ENCODE measurements at regions not wholly inside any gene's neighbourhood (a gene's known extent, or its start where the extent isn't known, plus 50 kb on each side); places are given as distances from the start of the nearest gene placed in this dataset.
A peak's percentile ranks its signal among the peaks of the same experiment; 100 is the strongest.

GRCh38 chr2:33877348-33878016 is 278.4 kb upstream of the FAM98A start:
- DNase-seq (ENCODE audit: low spot score) = no peak

DNA sequence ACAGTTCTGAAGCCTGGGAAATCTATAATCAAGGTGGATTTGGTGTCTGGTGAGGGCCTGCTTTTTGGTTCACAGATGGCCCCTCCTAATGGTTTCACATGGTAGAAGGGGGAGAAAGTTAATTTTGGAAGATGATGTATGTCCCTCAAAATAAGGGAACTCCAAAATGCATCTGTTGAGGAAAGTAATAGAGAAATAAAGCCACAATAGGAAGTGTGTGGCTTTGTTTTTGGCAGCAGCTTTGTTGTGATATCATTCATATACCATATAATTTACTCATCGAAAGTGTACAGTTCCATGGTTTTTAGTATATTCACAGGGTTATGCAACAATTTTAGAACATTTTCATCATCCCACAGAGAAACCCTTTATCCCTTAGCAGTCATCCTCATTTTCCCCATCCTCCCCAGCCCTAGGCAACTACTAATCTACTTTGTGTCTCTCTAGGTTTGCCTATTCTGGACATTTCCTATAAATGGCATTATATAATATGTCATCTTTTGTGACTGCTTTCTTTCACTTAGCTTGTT is 274.0 kb upstream of the FAM98A start:
- no peak for DNase-seq (ENCODE audit: low spot score)

DNA sequence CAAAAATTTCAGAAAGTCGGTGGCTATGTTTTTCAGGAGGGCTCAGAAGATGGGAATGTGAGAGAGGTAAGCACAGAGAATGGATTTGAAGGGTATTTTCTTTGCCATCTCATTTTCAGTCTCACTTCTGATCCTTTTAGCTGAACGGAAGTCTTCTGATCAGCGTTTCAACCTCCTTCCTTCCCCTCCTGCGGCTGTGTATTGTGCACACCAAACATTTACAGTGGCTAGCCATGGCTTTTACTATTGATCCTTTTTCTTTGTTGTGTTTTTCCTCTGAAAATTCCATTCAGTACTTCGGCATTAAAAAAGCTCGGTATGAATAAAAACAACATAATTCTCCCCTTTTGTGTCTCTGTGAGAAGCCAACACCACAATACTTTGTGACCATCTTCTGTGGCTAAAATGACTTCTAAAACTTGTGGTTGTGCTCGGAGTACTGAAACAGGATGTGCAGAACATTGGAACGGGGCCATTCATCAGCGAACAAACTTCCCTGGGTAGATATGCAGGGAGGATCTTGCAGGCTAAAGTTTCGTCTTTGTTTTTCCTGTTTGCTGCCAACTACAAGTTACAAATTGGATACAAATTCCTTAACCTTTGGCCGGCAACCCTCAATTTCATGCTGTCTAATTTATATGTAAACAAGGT is 260.8 kb upstream of the FAM98A start:
- DNase-seq (ENCODE audit: low spot score) = no peak

DNA sequence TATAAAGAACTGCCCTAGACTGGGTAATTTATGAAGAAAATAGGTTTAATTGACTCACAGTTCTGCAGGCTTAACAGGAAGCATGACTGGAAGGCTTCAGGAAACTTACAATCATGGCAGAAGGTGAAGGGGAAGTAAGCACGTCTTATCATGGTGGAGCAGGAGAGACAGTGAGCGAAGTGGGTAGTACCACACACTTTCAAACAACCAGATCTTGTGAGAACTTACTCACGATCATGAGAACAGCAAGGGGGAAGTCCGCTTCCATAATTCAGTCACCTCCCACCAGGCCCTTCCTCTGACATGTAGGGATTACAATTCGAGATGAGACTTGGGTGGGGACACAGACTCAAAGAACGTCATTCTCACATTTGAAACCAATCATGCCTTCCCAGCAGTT is 260.1 kb upstream of the FAM98A start:
- no peak for DNase-seq (ENCODE audit: low spot score)

- DNase-seq (ENCODE audit: low spot score) = peak; percentile 85
Observed at GRCh38 chr2:33848486-33848885, 249.4 kb upstream of the FAM98A start.

DNA sequence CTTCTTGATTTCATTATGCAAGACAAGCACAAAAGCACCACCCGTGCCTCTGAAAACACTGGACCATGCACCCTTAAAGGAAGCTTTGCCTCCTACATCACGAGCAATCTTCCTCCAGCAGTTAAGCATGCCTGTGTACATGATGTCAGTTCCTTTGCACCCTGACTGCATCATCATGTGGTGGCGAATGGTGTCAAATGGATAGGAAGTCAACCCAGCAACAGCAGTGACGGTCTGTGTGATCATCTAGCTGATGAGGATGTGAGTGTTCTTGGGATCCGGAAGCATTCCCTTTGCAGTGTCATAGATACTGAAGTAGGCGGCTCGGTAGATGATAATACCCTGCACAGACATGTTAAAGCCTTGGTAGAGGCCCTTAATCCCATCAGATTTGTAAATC is 240.7 kb upstream of the FAM98A start:
- no peak for DNase-seq (ENCODE audit: low spot score)

GRCh38 chr2:33836628-33837027 is 237.5 kb upstream of the FAM98A start:
- DNase-seq (ENCODE audit: low spot score) = no peak

DNA sequence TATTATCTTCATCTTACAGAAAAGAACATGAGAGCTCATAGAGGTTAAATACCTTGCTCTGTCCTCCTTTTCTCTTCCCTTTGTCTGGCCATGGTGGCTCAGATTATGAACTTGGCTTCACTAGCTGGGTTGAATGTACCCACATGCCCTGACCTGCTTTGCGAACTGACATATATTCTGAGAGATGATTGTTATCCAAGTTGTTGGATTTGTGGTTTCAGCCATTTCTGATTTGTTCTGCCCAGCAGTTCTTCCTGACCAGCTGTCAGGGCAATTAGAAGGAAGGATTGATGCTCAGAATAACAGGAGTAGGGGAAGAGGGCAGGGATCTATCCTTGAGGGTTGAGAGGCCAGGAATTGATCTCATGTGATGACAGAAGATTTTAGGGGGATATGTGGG is 236.8 kb upstream of the FAM98A start:
- no peak for DNase-seq (ENCODE audit: low spot score)

DNA sequence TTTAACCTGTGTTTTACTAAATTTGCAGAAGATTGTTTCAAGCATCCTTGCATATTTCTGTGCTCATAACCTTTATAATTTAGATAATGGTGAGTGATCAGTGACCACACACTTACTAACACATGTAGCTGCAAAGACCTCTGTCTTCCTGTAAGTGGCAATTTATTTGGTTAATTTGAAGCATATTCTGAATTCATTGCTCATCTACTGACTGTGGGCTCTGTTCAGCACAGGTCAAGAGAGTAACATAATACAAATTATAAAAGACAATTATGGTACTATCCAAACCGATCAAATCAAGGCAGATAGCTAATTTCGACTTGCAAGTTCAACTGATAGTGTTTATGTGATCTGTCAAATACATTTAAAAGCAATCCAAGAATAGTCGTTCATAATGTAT is 223.9 kb upstream of the FAM98A start:
- DNase-seq (ENCODE audit: low spot score) = no peak

DNA sequence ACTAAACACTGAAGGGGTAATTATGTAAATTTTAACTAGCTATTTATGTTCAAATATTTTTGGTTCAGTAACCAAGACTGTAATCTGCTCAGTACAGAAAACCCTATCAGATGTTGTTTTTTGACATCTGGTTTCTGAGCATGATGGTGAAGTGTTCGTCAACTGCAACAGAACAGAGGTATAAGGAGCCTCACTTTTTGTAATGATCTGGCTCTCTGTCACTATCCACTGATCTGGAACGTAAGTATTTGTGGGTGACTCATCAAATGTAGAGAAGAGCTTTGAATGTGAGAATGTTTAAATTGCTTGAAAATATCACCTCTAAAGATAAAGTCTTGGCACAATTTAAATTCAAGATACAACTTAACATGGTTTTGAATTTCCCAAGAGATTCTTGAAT is 213.6 kb upstream of the FAM98A start:
- DNase-seq (ENCODE audit: low spot score) = peak; percentile 66

- peak; percentile 45 for DNase-seq (ENCODE audit: low spot score)
Observed at GRCh38 chr2:33810046-33810835, 211.1 kb upstream of the FAM98A start.

GRCh38 chr2:33806041-33806440 is 206.9 kb upstream of the FAM98A start:
- DNase-seq (ENCODE audit: low spot score) = peak; percentile 43

DNA sequence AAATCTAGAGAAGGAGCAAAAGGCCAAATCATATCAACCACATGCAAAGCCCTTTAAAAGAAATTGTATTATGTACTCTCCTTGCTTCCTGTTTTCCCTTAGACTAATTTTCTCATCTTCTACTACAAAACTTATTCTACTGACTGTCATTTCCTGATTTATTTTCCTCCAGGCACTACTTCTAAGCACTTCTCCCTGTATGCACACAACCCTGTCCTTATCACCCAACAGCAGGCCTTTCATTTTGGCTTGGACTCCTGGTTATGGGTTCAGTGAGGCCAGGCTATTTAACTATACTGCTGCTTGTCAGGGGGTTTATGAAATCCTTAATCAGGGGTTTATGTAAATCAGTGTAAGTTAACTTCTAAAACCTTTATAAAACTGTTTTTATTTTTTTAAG is 205.1 kb upstream of the FAM98A start:
- no peak for DNase-seq (ENCODE audit: low spot score)

GRCh38 chr2:33796511-33796910 is 197.4 kb upstream of the FAM98A start:
- DNase-seq (ENCODE audit: low spot score) = no peak

DNA sequence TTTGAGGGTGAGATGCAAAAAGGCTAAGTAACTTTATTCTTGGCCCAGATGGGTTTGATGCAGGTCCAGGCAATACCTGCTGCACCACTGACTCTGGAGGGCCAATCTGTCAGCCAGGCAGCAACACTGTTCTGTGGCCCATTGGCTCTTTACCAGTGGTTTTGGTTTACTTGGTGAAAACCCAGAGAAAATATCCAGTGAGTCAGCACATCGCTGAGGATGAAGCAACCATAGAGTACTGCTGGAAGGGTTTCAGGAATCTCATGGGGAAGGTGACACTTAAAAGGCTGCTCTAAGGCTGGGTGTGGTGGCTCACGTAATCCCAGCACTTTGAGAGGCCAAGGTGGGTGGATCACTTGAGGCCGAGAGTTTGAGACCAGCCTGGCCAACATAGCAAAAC is 192.5 kb upstream of the FAM98A start:
- peak; percentile 75 for DNase-seq (ENCODE audit: low spot score)

- peak; percentile 78 for DNase-seq (ENCODE audit: low spot score)
Observed at GRCh38 chr2:33788044-33788443, 188.9 kb upstream of the FAM98A start.

- no peak for DNase-seq (ENCODE audit: low spot score)
Observed at GRCh38 chr2:33786881-33787280, 187.8 kb upstream of the FAM98A start.

DNA sequence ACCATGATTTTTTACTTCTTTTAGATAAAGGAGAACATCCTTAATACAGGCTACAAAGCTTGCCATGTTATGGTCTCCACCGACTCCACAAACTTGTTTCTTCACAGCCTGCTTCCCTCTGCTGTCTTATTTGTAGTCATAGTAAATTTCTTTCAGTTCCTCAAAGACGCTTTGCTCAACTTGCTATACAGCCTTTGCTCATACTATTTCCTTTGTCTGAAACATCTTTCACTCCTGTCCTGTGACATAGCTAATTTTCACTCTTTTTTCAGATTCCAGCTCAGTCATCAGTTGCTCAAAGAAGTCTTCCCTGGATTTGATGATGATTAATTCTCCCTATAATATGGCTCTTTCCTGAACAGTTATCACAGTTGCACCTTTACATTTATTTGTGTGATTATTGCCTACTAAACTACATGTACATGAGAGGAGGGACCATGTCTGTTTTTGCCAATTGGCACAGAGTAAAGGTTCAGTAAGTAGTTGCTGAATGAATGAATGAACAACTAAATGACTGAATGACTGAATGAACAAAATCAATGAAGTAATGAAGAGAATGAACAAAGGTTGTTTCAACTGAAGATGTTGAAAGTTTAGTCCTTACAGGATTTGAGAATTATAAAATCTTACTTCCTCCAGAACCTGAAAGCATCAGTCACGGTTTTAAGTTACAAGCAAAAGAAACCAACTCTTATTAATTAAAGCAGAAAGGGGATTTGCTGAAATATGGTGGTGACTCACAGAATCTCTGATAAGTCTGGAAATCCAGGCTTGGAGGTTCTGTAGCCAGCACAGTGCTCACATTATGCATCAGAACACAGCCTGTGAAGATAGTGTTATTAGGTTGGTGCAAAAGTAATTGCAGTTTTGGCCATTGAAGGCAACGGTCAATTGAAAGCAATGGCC is 186.4 kb upstream of the FAM98A start:
- no peak for DNase-seq (ENCODE audit: low spot score)

- no peak for DNase-seq (ENCODE audit: low spot score)
Observed at GRCh38 chr2:33784488-33784887, 185.4 kb upstream of the FAM98A start.

GRCh38 chr2:33782395-33783230 is 183.5 kb upstream of the FAM98A start:
- DNase-seq (ENCODE audit: low spot score) = no peak

DNA sequence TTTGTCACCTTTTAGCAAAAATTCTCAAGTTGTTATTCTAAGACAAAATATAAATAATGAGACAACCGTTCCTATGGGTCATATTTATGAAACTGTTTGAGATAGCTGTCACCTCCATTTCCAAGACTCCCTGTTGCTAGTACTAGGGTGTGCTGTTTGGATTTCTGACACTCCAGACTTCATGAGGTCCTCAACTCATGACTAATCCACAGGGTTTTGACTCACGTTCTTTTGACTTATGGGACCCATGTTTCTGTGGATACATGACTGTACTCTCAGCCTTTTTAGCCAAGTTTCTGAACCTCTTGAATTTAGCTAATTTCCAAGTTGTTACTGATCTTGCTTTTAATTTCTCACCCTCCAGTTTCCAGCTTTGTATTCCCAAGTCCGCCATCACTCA is 178.7 kb upstream of the FAM98A start:
- DNase-seq (ENCODE audit: low spot score) = no peak
